GM23248 (cell line): ENCODE measurements at regions not wholly inside any gene's neighbourhood (a gene's known extent, or its start where the extent isn't known, plus 50 kb on each side); places are given as distances from the start of the nearest gene placed in this dataset.

Experiments used
- DNase-seq: peaks from one replicate; pipeline ENCODE4 v3.0.0-alpha.2; 2015
- H2AFZ ChIP-seq: fragments of 200-600 bp; sonication (generic); 2 replicates; pipeline ENCODE4 v1.6.1; 2016; ENCODE audit warnings: antibody characterized with exemption
- H3F3A ChIP-seq: fragments of 200-600 bp; sonication (generic); 2 replicates; pipeline ENCODE4 v1.6.1; 2016; ENCODE audit warnings: mild to moderate bottlenecking, antibody characterized with exemption, mixed run types; ENCODE audit not compliant: insufficient read depth
- H3K27ac ChIP-seq: fragments of 200-600 bp; sonication (generic); 2 replicates; pipeline ENCODE4 v1.5.1; 2016; ENCODE audit warnings: mild to moderate bottlenecking
- H3K27me3 ChIP-seq: fragments of 200-600 bp; sonication (generic); replicated peaks from 2 replicates; pipeline ENCODE4 v1.6.1; 2016; ENCODE audit warnings: mild to moderate bottlenecking; ENCODE audit not compliant: insufficient read depth
- H3K36me3 ChIP-seq: fragments of 200-600 bp; sonication (generic); 2 replicates; pipeline ENCODE4 v1.6.1; 2016; ENCODE audit warnings: low read depth, mild to moderate bottlenecking
- H3K4me1 ChIP-seq: fragments of 200-600 bp; sonication (generic); 2 replicates; pipeline ENCODE4 v1.6.1; 2016; ENCODE audit warnings: mild to moderate bottlenecking; ENCODE audit not compliant: insufficient read depth
- H3K4me2 ChIP-seq: fragments of 200-600 bp; sonication (generic); one replicate; pipeline ENCODE4 v1.6.1; 2016; ENCODE audit warnings: mild to moderate bottlenecking; ENCODE audit not compliant: unreplicated experiment
- H3K4me3 ChIP-seq: fragments of 200-600 bp; sonication (generic); 2 replicates; pipeline ENCODE4 v1.5.1; 2016; ENCODE audit warnings: mild to moderate bottlenecking
- H3K79me2 ChIP-seq: fragments of 200-600 bp; sonication (generic); 2 replicates; pipeline ENCODE4 v1.6.1; 2016; ENCODE audit warnings: mild to moderate bottlenecking; ENCODE audit not compliant: insufficient read depth
- H3K9ac ChIP-seq: fragments of 200-600 bp; sonication (generic); 2 replicates; pipeline ENCODE4 v1.6.1; 2016; ENCODE audit warnings: mild to moderate bottlenecking
- H3K9me2 ChIP-seq: fragments of 200-600 bp; sonication (generic); 2 replicates; pipeline ENCODE4 v1.6.1; 2016; ENCODE audit warnings: mixed run types, mild to moderate bottlenecking, moderate library complexity; ENCODE audit not compliant: insufficient read depth
- H3K9me3 ChIP-seq: fragments of 200-600 bp; sonication (generic); one replicate; pipeline ENCODE4 v1.6.1; 2017; ENCODE audit warnings: low read depth
- H4K20me1 ChIP-seq: fragments of 200-600 bp; sonication (generic); 2 replicates; pipeline ENCODE4 v1.6.0; 2016; ENCODE audit not compliant: insufficient read depth
- EZH2 ChIP-seq: fragments of 200-600 bp; sonication (generic); IDR thresholded peaks from 2 replicates; pipeline ENCODE4 v1.6.1; 2018; ENCODE audit warnings: antibody characterized with exemption, mild to moderate bottlenecking; ENCODE audit not compliant: insufficient read depth, poor library complexity, severe bottlenecking
- EZH2phosphoT487 ChIP-seq: fragments of 200-600 bp; sonication (generic); IDR thresholded peaks from 2 replicates; pipeline ENCODE4 v1.6.1; 2018; ENCODE audit warnings: antibody characterized with exemption, moderate library complexity, mild to moderate bottlenecking, low read depth; ENCODE audit not compliant: insufficient read depth
- WGBS, 2 experiments: methylation state at CpG; one replicate each; pipeline ENCODE4 v1.1.6; 2015 to 2017; ENCODE audit warnings: low lambda C conversion rate in 2 of 2, low coverage in 1 of 2; ENCODE audit errors: missing lambda C conversion rate in 2 of 2; 5-methylcytosine and 5-hydroxymethylcytosine counted together
- in situ Hi-C: fragments of 300-500 bp; cut with MboI; formaldehyde crosslinking; loops from 2 replicates; pipeline ENCODE4 v1.15.0; 2020

- in situ Hi-C loops: no loop called here
- no peaks in the 10 kb centered on the region for H3K9me3 ChIP-seq
- no peak overlapping the region for H3K9ac ChIP-seq
- DNase-seq: no peak
- 42 to 52% methylated on average over 4 of the region's 4 CpGs for WGBS, 2 experiments
- no peaks in the 10 kb centered on the region for H3K4me1 ChIP-seq
- no peak overlapping the region for H2AFZ ChIP-seq
- H3K27ac ChIP-seq: no peak overlapping the region
- H4K20me1 ChIP-seq: no peaks in the 10 kb centered on the region
- TF ChIP-seq EZH2 (no peak), EZH2phosphoT487 (no peak)
- H3F3A ChIP-seq: no peaks in the 10 kb centered on the region
- no peaks in the 10 kb centered on the region for H3K27me3 ChIP-seq
- H3K4me2 ChIP-seq: no peak overlapping the region
- no peaks in the 10 kb centered on the region for H3K79me2 ChIP-seq
- no peak overlapping the region for H3K4me3 ChIP-seq
- no peaks in the 10 kb centered on the region for H3K36me3 ChIP-seq
- H3K9me2 ChIP-seq: no peaks in the 10 kb centered on the region
Measured at GRCh38 chr10:85316276-85316675, 987.9 kb downstream of the CCSER2 start.

- Histone ChIP-seq H3K79me2 (no peaks in the 10 kb centered on the region), H3K36me3 (no peaks in the 10 kb centered on the region), H3K27me3 (no peaks in the 10 kb centered on the region), H4K20me1 (no peaks in the 10 kb centered on the region), H3K9me3 (no peaks in the 10 kb centered on the region), H3K4me2 (no peak overlapping the region), H3K9me2 (no peaks in the 10 kb centered on the region), H3K4me3 (no peak overlapping the region), H3K4me1 (no peaks in the 10 kb centered on the region), H3K27ac (no peak overlapping the region), H3K9ac (no peak overlapping the region), H2AFZ (no peak overlapping the region), H3F3A (no peaks in the 10 kb centered on the region)
- no peak for TF ChIP-seq EZH2phosphoT487
- no peak for TF ChIP-seq EZH2
- 10 to 28% methylated on average over 2 of the region's 2 CpGs for WGBS, 2 experiments
- no peak for DNase-seq
- in situ Hi-C loops: no loop called here
Measured at GRCh38 chr10:85317827-85318226, 989.4 kb downstream of the CCSER2 start.

GRCh38 chr10:85318809-85319807 is 990.7 kb downstream of the CCSER2 start:
- Histone ChIP-seq H4K20me1 (no peaks in the 10 kb centered on the region), H3K4me3 (no peak overlapping the region), H3K9me2 (no peaks in the 10 kb centered on the region), H3K79me2 (no peaks in the 10 kb centered on the region), H3F3A (no peaks in the 10 kb centered on the region), H3K4me1 (no peaks in the 10 kb centered on the region), H3K9ac (no peak overlapping the region), H3K27ac (no peak overlapping the region), H3K9me3 (no peaks in the 10 kb centered on the region), H3K36me3 (no peaks in the 10 kb centered on the region), H3K27me3 (no peaks in the 10 kb centered on the region), H2AFZ (no peak overlapping the region), H3K4me2 (no peak overlapping the region)
- no peak for DNase-seq
- in situ Hi-C loops: no loop called here
- 17 to 21% methylated on average over 9 of the region's 9 CpGs for WGBS, 2 experiments
- TF ChIP-seq EZH2: no peak
- no peak for TF ChIP-seq EZH2phosphoT487

- Histone ChIP-seq H3K27ac (no peak overlapping the region), H3F3A (no peaks in the 10 kb centered on the region), H3K9me2 (no peaks in the 10 kb centered on the region), H3K9me3 (no peaks in the 10 kb centered on the region), H2AFZ (no peak overlapping the region), H3K4me2 (no peak overlapping the region), H4K20me1 (no peaks in the 10 kb centered on the region), H3K4me3 (no peak overlapping the region), H3K4me1 (no peaks in the 10 kb centered on the region), H3K27me3 (no peaks in the 10 kb centered on the region), H3K9ac (no peak overlapping the region), H3K36me3 (no peaks in the 10 kb centered on the region), H3K79me2 (no peaks in the 10 kb centered on the region)
- TF ChIP-seq EZH2phosphoT487 (no peak), EZH2 (no peak)
- WGBS, 2 experiments: 43 to 64% methylated on average over 3 of the region's 3 CpGs
- DNase-seq: no peak
- in situ Hi-C loops: no loop called here
Measured at GRCh38 chr10:85319826-85320225, 991.4 kb downstream of the CCSER2 start.
